Stimulated activated CD8-positive, alpha-beta memory T cell treated with anti-CD3 and anti-CD28 coated beads, Interleukin-4, amount 100 ng/mL, for 48 hours (primary cell): ENCODE measurements at regions not wholly inside any gene's neighbourhood (a gene's known extent, or its start where the extent isn't known, plus 50 kb on each side); places are given as distances from the start of the nearest gene placed in this dataset.

Experiments used
- DNase-seq: peaks from one replicate; pipeline ENCODE4 v3.0.0-alpha.2; 2020

- DNase-seq: no peak
These were observed 65.8 kb upstream of the LINGO1 start for GRCh38 chr15:77698481-77698880.

- DNase-seq: no peak
These were observed 65.2 kb upstream of the LINGO1 start for GRCh38 chr15:77697893-77698292.

- DNase-seq: no peak
These were observed 64.2 kb upstream of the LINGO1 start for GRCh38 chr15:77696871-77697270.

GRCh38 chr15:77695961-77696582 lies 63.4 kb upstream of the LINGO1 start:
- DNase-seq: no peak

GRCh38 chr15:77695548-77695947 lies 62.8 kb upstream of the LINGO1 start:
- no peak for DNase-seq

GRCh38 chr15:77693576-77693975 lies 60.9 kb upstream of the LINGO1 start:
- DNase-seq: no peak

GRCh38 chr15:77692614-77693013 lies 59.9 kb upstream of the LINGO1 start:
- DNase-seq: no peak

- no peak for DNase-seq
These were observed 58.9 kb upstream of the LINGO1 start for GRCh38 chr15:77691607-77692006.

- DNase-seq: no peak
These were observed 57.1 kb upstream of the LINGO1 start for GRCh38 chr15:77689821-77690220.

- DNase-seq: no peak
These were observed 56.0 kb upstream of the LINGO1 start for GRCh38 chr15:77688693-77689092.

- DNase-seq: no peak
These were observed 55.6 kb upstream of the LINGO1 start for GRCh38 chr15:77688266-77688665.

- no peak for DNase-seq
These were observed 52.5 kb upstream of the LINGO1 start for GRCh38 chr15:77685082-77685815.

GRCh38 chr15:77684341-77685081 lies 51.8 kb upstream of the LINGO1 start:
- no peak for DNase-seq

- DNase-seq: no peak
These were observed 49.9 kb upstream of the LINGO1 start for GRCh38 chr15:77682564-77682963.
